AG20443 (cell line): ENCODE measurements at regions not wholly inside any gene's neighbourhood (a gene's known extent, or its start where the extent isn't known, plus 50 kb on each side); places are given as distances from the start of the nearest gene placed in this dataset.
"Not testable (repeated sequence)": the region's sequence is repeated elsewhere in the genome, so short reads cannot be mapped to it uniquely, and the experiment has no call there.

Experiments used
- DNase-seq: peaks from one replicate; pipeline ENCODE4 v3.0.0; 2012; ENCODE audit warnings: low spot score, mixed read lengths

- DNase-seq = not testable (repeated sequence)
Measured at GRCh38 chr15:62371683-62372082, 206.6 kb upstream of the C2CD4B start.

DNA sequence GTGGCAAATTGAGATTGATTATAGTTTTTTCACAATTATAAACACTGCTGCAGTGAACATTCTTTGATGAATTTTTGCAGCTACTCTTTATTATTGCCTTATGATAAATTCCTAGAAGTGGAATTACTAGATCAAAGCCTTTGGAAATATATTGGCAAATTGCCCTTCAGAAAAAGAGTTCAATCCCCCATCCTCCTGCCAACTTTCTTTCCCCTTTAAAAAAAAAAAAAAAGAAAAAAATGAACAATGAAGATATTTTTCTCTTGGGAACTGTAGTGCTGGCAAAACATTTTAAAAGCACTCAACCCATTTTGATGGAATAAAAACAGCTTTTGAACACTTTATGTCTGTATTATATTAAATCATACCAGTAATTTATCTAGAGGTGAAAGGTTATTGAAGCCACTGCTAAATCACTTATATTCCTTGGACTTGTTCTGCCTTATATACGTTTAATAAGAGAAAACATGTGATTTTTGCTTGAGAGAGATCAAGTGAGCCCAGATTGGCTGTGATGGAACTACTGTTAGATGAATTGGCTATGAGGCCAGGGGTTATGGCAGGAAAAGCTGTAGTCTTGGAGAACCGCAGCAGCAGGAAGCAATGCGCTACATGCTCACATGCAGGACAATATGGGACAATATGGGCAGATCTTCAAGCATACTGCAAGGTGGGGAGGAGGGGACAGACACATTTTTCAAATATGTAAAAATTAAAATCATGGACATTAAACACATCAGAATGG, 212.8 kb upstream of the C2CD4B start:
- no peak for DNase-seq

DNA sequence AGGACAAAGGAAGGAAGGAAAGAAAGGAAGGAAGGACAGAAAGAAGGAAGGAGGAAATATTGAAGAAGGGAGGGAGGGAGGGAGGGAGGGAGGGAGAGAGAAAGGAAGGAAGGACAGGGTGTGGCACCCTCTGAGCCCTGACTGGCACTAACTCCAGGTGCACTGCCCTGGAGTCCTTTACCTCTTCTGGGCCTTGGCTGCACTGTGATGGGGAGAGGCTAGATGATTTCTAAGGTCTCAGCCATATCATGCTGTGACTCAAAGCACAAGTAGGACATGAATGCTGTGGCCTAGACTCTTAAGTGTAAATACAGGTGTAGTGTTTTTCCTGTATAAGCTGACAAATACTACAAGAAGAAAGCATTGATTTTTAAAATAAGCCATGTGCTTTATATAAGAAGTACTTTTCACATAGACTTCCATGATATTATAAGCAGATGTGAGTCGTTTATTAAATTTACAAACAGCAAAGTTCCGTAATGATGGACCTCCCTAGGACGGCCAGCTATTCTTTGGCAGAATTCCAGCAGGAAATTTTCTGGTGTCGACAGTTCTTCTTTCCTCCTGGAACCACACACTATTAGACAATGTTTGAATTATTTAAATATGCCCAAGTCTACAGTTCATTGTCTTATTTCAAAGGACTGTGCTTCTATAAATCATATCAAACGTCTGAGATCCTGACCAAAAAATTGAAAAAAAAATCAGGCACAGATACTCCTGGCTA, 213.8 kb upstream of the C2CD4B start:
- no peak for DNase-seq

GRCh38 chr15:62380011-62380410, 214.9 kb upstream of the C2CD4B start:
- DNase-seq = no peak

- no peak for DNase-seq
Measured at GRCh38 chr15:62382046-62382445, 217.0 kb upstream of the C2CD4B start.

DNA sequence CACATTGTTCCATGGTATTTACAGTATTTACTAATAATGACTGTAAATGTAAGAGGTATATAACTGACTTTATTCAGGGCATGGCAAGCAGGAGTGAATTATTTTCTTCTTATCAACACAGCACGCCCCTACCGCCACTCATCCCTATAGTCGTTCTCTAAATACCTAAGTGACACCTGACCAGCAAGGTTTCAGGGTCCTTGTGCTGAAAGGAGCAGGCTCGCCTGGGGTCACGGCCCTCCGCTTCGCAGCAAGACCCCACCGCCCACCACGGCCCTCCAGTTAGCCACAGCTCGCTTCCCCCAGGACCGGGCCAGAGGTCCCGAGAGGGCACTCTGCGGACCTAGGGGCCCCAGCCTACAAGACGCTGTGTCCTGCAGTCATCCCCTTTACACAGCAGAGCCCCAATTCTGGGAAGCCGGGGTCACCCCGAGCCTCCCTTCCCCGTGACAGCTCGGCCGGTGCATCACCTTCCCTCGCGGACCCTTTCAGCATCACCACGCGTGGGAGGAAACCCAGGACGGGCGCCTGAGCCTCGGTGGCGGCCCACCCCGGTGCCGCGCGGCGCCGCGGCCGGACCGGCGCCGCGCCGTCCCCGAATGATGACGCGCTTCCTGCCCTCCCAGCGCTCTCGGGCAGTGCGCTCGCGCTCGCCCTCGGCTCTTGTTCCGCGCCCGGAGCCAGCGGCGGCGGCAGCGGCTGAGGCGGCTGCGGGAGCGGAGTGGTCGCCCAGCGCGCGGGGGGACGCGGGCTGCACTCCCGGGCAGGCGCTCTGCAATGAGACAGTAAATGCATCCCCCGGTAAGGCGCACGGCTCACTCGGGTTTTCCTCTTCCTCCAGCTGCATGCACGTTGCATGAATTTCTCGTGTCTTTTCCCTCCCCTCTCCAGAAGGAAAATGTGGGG, 225.1 kb upstream of the C2CD4B start, which contains the start of gene TLN2:
Gene TLN2, plus strand, starts transcription at position 666 of the 906 bp plus-strand sequence.
- peak; percentile 96 for DNase-seq

DNA sequence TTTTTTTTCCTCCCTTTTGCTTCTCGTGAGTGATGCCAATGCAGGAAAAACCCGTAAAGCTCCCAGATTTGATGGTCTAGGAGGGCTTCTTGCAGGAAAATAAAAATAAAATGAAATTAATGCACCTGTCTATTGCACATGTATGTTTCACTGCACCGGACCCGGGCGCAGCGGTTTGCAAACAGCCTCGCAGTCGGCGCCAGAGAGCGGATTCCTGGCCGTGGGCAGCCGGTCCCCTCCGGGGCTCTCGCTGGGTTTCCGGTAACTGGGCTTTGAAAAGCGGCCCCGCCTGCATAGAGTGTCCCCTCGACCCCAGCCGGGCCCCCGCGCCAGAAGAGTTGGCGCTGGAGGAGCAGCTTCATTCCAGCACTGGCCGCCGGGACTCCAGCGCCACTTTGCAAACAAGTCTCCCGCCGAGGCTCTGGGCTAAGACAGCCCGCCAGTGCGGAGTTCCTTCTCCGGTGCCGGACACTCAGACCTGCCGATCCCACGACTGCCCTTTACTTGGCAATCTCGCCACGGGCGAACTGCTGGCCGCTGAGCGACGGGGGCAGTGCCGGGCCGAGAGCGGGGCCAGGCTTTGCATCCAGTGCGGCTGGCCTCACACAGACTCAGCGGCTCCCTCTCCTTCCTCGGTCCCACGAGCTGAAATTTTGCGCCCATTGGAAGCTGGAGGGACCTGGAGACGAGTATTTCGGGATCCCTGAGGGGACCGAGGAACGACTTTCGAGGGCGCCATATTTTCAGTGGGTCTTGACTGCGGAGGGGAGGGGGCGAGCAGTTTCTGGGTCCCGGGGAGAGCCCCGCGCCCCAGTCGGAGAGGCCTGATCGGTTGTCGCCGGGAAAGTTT, 225.9 kb upstream of the C2CD4B start:
- DNase-seq = peak; percentile 62

DNA sequence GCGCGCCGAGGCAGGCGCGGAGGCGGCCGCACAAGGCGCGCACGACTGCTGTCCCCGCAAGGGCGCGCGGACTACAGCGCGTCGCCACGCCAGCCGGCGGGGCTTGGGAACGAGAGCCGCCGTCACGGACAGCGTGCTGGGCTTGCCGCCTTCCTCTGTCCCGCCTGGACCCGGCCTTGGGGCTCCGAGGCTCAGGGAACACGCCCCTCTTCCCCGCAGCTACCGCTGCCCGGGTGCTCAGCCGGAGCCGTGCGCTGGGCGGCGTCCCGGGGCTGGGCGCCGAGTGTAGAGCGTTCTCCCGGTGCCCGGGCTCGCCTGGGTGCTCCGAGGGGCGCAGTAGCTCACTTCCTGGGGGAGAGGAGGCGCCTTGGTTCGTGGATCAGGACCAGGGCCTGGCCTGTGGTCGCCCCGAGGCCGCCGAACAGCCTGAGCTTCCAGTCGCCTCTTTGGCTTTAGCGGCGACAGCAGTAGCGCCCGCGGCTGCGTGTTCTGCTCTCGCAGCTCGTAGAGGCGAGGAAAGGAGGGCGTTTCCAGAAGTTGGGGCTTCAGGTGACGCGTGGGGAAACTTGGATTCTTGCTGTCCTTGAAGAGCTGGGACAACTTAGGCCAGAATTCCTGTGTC, 226.7 kb upstream of the C2CD4B start:
- DNase-seq = peak; percentile 81

GRCh38 chr15:62392376-62392775, 227.3 kb upstream of the C2CD4B start:
- DNase-seq = peak; percentile 38

GRCh38 chr15:62393196-62393595, 228.1 kb upstream of the C2CD4B start:
- no peak for DNase-seq

GRCh38 chr15:62394079-62394478, 229.0 kb upstream of the C2CD4B start:
- no peak for DNase-seq

GRCh38 chr15:62400778-62401177, 235.7 kb upstream of the C2CD4B start:
- no peak for DNase-seq

- no peak for DNase-seq
Measured at GRCh38 chr15:62402687-62403086, 237.6 kb upstream of the C2CD4B start.

DNA sequence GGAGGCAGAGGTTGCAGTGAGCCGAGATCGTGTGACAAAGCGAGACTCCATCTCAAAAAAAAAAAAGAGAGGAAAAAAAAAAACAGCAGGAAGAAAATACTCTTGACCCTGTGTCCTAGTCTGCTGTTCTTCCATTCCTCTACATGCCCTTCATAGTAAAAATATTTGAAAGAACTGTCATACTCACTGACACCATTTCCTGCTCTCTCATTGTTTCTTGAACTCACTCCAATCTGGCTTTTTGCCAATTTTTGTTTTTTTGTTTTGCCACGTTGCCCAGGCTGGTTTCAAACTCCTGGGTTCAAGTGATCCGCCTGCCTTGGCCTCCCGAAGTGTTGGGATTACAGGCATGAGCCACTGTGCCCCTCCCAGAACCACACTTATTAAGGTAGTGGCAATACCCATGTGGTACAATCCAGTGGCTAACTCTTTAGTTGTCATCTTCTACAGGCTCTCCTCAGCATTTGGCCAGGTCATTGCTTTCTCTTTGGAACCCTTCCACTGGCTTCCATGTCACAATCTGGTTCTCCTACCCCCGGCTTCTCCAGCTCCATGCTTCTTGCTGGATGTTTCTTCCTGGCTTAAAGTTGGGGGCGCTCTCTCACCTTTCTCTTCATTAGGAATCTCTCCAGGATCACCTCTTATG, 238.2 kb upstream of the C2CD4B start:
- peak; percentile 82 for DNase-seq

DNA sequence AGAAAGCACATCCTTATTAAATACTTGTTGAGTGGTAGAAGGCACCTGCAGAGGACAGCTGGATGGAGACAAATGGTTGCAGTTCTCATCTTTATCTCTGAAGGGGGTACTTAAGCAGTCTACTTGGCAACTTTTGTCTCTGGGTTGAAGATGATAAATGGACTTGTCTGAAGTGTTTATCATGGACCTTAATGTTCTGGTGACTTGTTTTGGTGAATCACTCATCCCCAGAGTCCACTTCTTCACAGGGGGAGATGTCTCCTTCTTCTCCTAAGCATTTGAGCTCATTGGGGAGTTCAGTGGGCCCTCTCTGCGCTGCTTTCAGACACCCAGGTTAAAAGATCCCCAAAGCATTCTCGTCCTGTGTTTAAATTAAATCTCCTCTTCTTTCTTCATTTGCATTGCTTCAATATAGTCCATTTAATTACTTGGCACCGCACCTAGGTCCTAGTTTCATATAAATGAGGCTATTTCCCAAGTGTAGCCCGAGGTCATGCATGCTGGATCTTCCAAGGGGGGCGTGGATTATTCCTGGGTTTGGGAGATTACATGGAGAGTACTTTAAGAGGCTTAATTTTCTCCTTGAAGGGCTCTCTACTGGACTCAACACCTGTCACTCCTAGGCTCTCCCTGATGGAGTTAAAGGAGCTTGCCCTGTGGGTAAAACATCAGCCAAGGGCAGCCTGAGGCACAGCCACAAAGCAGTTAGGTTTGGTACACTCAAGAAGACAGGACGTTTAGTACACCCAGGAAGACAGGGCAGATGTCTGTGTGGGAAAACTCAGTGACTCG, 239.3 kb upstream of the C2CD4B start:
- no peak for DNase-seq

- no peak for DNase-seq
Measured at GRCh38 chr15:62406305-62406891, 241.3 kb upstream of the C2CD4B start.

GRCh38 chr15:62407216-62407615, 242.1 kb upstream of the C2CD4B start:
- DNase-seq = no peak

GRCh38 chr15:62407962-62408361, 242.9 kb upstream of the C2CD4B start:
- DNase-seq = no peak

DNA sequence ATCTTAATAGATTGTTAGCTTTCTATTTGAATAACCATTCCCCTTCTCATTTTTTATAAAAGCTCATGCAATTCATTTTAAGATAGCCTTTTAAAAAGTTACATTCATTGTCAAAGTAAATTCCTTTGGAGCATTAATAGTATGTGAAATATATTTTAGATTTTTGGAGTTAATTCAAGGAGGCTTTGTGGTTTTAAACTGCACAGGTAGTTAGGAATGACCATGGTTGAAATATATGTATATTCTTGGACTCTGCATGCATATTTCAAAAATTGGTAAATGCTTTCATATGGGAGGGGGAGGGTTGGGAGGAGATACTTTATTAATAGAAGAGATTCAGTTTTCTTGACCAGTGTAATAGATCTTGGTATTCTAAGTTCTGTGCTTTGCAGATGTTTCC, 244.4 kb upstream of the C2CD4B start:
- DNase-seq = no peak
